ENCODE measurements at regions not wholly inside any gene's neighbourhood (a gene's known extent, or its start where the extent isn't known, plus 50 kb on each side); places are given as distances from the start of the nearest gene placed in this dataset.

GRCh38 chr18:28666216-28666615 lies 489.3 kb upstream of the CDH2 start:
- Histone ChIP-seq H3K9me3 (ENCODE audit: control extremely low read depth in 1 of 3, control insufficient read depth in 2 of 3, insufficient read depth in 1 of 3, low read length in 2 of 3) (peaks cover 0 to 2% (median 0%) of the 10 kb centered on the region in 3 donors), H3K9ac (ENCODE audit: low read length) (no peak overlapping the region), H3K4me3 (ENCODE audit: control extremely low read depth in 1 of 5, extremely low read depth in 1 of 5, insufficient read depth in 1 of 5, low read depth in 2 of 5, low read length in 4 of 5) (no peak overlapping the region), H3K27ac (ENCODE audit: low read length in 2 of 2) (no peak overlapping the region), H3K27me3 (replicated peaks in 1 of 4; ENCODE audit: control extremely low read depth in 1 of 4, control insufficient read depth in 3 of 4, insufficient read depth in 4 of 4, low read length in 3 of 4) (no peaks in the 10 kb centered on the region), H3K4me1 (ENCODE audit: control insufficient read depth in 2 of 2, insufficient read depth in 2 of 2, low read length in 2 of 2) (no peaks in the 10 kb centered on the region), H3K36me3 (replicated peaks in 1 of 2; ENCODE audit: control extremely low read depth in 1 of 2, control insufficient read depth in 1 of 2, extremely low read depth in 1 of 2, insufficient read depth in 2 of 2, low read length in 1 of 2) (no peaks in the 10 kb centered on the region), H2AFZ (ENCODE audit: insufficient read depth, low read depth, low read length, poor library complexity, severe bottlenecking) (no peak overlapping the region), H4K20me1 (ENCODE audit: control insufficient read depth, insufficient read depth, low read length, poor library complexity, severe bottlenecking) (no peaks in the 10 kb centered on the region), H3K4me2 (replicated peaks; ENCODE audit: low read depth, low read length, poor library complexity, severe bottlenecking) (no peak overlapping the region), H3K79me2 (ENCODE audit: control insufficient read depth, insufficient read depth, low read length) (no peaks in the 10 kb centered on the region)
- Mint-ChIP-seq H3K27ac (no peak overlapping the region), H3K27me3 (no peaks in the 10 kb centered on the region), H3K9me3 (ENCODE audit: insufficient read depth) (peaks cover 5% of the 10 kb centered on the region), H3K4me1 (no peaks in the 10 kb centered on the region), H3K4me3 (no peak overlapping the region)
- ATAC-seq (ENCODE audit: low read depth) (no peak), DNase-seq (no peak)
- POLR2A ChIA-PET, result no interaction called here
- intact Hi-C loops (cut with micrococcal nuclease), result no loop called here
- TF ChIP-seq, protein P1, sequence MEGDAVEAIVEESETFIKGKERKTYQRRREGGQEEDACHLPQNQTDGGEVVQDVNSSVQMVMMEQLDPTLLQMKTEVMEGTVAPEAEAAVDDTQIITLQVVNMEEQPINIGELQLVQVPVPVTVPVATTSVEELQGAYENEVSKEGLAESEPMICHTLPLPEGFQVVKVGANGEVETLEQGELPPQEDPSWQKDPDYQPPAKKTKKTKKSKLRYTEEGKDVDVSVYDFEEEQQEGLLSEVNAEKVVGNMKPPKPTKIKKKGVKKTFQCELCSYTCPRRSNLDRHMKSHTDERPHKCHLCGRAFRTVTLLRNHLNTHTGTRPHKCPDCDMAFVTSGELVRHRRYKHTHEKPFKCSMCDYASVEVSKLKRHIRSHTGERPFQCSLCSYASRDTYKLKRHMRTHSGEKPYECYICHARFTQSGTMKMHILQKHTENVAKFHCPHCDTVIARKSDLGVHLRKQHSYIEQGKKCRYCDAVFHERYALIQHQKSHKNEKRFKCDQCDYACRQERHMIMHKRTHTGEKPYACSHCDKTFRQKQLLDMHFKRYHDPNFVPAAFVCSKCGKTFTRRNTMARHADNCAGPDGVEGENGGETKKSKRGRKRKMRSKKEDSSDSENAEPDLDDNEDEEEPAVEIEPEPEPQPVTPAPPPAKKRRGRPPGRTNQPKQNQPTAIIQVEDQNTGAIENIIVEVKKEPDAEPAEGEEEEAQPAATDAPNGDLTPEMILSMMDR (IDR thresholded peaks at IDR 0.05), result no peak
- no peak for TF ChIP-seq EZH2 (IDR thresholded peaks at IDR 0.05; ENCODE audit: borderline replicate concordance, insufficient read depth, low read depth, low read length, poor library complexity, severe bottlenecking)
- CTCF ChIA-PET, result no interaction called here

DNA sequence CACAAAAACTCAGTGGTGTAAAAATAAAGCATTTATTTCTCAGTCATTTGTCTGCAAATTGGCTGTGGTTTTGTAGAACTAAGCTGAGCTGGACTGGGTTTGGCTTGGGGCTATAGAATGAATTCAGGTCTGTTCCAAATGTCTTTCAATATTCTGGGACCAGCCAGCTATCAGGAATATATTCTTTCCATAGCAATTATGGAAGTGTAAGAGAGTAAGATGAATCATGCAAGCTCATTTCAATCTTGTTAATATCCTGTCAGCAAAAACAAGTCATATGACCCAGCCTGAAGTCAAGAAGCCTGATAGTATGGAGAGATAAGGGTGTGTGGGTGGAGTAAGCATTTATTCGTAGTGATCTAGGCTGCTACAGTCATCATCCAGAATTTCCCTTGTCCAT lies 481.0 kb upstream of the CDH2 start:
- Histone ChIP-seq H3K79me2 (ENCODE audit: control insufficient read depth, insufficient read depth, low read length) (no peaks in the 10 kb centered on the region), H3K9me3 (ENCODE audit: control extremely low read depth in 1 of 3, control insufficient read depth in 2 of 3, insufficient read depth in 1 of 3, low read length in 2 of 3) (peaks cover 0 to 2% (median 0%) of the 10 kb centered on the region in 3 donors), H3K27me3 (replicated peaks in 1 of 4; ENCODE audit: control extremely low read depth in 1 of 4, control insufficient read depth in 3 of 4, insufficient read depth in 4 of 4, low read length in 3 of 4) (no peaks in the 10 kb centered on the region), H3K4me2 (replicated peaks; ENCODE audit: low read depth, low read length, poor library complexity, severe bottlenecking) (no peak overlapping the region), H3K36me3 (replicated peaks in 1 of 2; ENCODE audit: control extremely low read depth in 1 of 2, control insufficient read depth in 1 of 2, extremely low read depth in 1 of 2, insufficient read depth in 2 of 2, low read length in 1 of 2) (no peaks in the 10 kb centered on the region), H3K9ac (ENCODE audit: low read length) (no peak overlapping the region), H3K4me3 (ENCODE audit: control extremely low read depth in 1 of 5, extremely low read depth in 1 of 5, insufficient read depth in 1 of 5, low read depth in 2 of 5, low read length in 4 of 5) (no peak overlapping the region), H3K4me1 (ENCODE audit: control insufficient read depth in 2 of 2, insufficient read depth in 2 of 2, low read length in 2 of 2) (no peaks in the 10 kb centered on the region), H4K20me1 (ENCODE audit: control insufficient read depth, insufficient read depth, low read length, poor library complexity, severe bottlenecking) (no peaks in the 10 kb centered on the region), H3K27ac (ENCODE audit: low read length in 2 of 2) (no peak overlapping the region), H2AFZ (ENCODE audit: insufficient read depth, low read depth, low read length, poor library complexity, severe bottlenecking) (no peak overlapping the region)
- TF ChIP-seq EZH2 (IDR thresholded peaks at IDR 0.05; ENCODE audit: borderline replicate concordance, insufficient read depth, low read depth, low read length, poor library complexity, severe bottlenecking), result no peak
- TF ChIP-seq, protein P1 (IDR thresholded peaks at IDR 0.05), result no peak
- ChIA-PET CTCF (no interaction called here), POLR2A (no interaction called here)
- no peak overlapping the region for H3K4me3 Mint-ChIP-seq
- no peak for ATAC-seq (ENCODE audit: low read depth)
- no peaks in the 10 kb centered on the region for H3K27me3 Mint-ChIP-seq
- intact Hi-C loops (cut with micrococcal nuclease), result no loop called here
- peaks cover 8% of the 10 kb centered on the region for H3K9me3 Mint-ChIP-seq (ENCODE audit: insufficient read depth)
- no peak for DNase-seq
- no CpG with 5 or more reads among the region's 1 CpG for WGBS (ENCODE audit: insufficient coverage)
- H3K27ac Mint-ChIP-seq, result no peak overlapping the region
- H3K4me1 Mint-ChIP-seq, result no peaks in the 10 kb centered on the region

All from B cell (primary cell).